Hindlimb muscle (tissue), 1 donor: ENCODE measurements at regions not wholly inside any gene's neighbourhood (a gene's known extent, or its start where the extent isn't known, plus 50 kb on each side); places are given as distances from the start of the nearest gene placed in this dataset.

Experiments
- DNase-seq: peaks from one replicate; pipeline ENCODE4 v3.0.0-alpha.2; 2013

- no peak for DNase-seq
Observed at GRCh38 chr22:34159491-34159890, 239.2 kb upstream of the LARGE1 start.

GRCh38 chr22:34160141-34160783, 240.0 kb upstream of the LARGE1 start:
- no peak for DNase-seq

GRCh38 chr22:34161431-34162123, 241.3 kb upstream of the LARGE1 start:
- no peak for DNase-seq

GRCh38 chr22:34198976-34199375, 278.7 kb upstream of the LARGE1 start:
- DNase-seq: no peak

- no peak for DNase-seq
Observed at GRCh38 chr22:34210301-34210700, 290.0 kb upstream of the LARGE1 start.

GRCh38 chr22:34214372-34214771, 294.1 kb upstream of the LARGE1 start:
- DNase-seq: no peak

- no peak for DNase-seq
Observed at GRCh38 chr22:34225278-34225677, 305.0 kb upstream of the LARGE1 start.

- DNase-seq: no peak
Observed at GRCh38 chr22:34236527-34236926, 316.3 kb upstream of the LARGE1 start.

- no peak for DNase-seq
Observed at GRCh38 chr22:34239421-34239820, 319.1 kb upstream of the LARGE1 start.

- no peak for DNase-seq
Observed at GRCh38 chr22:34243023-34243422, 322.7 kb upstream of the LARGE1 start.

- no peak for DNase-seq
Observed at GRCh38 chr22:34255042-34255441, 334.8 kb upstream of the LARGE1 start.

- DNase-seq: no peak
Observed at GRCh38 chr22:34278121-34278520, 357.8 kb upstream of the LARGE1 start.

GRCh38 chr22:34281738-34282137, 361.5 kb upstream of the LARGE1 start:
- no peak for DNase-seq

- no peak for DNase-seq
Observed at GRCh38 chr22:34283844-34284243, 363.6 kb upstream of the LARGE1 start.

- DNase-seq: no peak
Observed at GRCh38 chr22:34293324-34293723, 373.0 kb upstream of the LARGE1 start.

GRCh38 chr22:34294476-34294875, 374.2 kb upstream of the LARGE1 start:
- no peak for DNase-seq

- no peak for DNase-seq
Observed at GRCh38 chr22:34294986-34295385, 374.7 kb upstream of the LARGE1 start.

- no peak for DNase-seq
Observed at GRCh38 chr22:34296461-34296860, 376.2 kb upstream of the LARGE1 start.

GRCh38 chr22:34297536-34298120, 377.4 kb upstream of the LARGE1 start:
- no peak for DNase-seq

GRCh38 chr22:34299496-34299895, 379.2 kb upstream of the LARGE1 start:
- DNase-seq: no peak

- no peak for DNase-seq
Observed at GRCh38 chr22:34301569-34301968, 381.3 kb upstream of the LARGE1 start.

GRCh38 chr22:34303656-34304055, 383.4 kb upstream of the LARGE1 start:
- no peak for DNase-seq

GRCh38 chr22:34306361-34306760, 386.1 kb upstream of the LARGE1 start:
- DNase-seq: no peak

- DNase-seq: no peak
Observed at GRCh38 chr22:34308101-34308500, 387.8 kb upstream of the LARGE1 start.
